ENCODE measurements at regions not wholly inside any gene's neighbourhood (a gene's known extent, or its start where the extent isn't known, plus 50 kb on each side); places are given as distances from the start of the nearest gene placed in this dataset.

- no peak for DNase-seq
These were observed 177.1 kb upstream of the TET2 start for GRCh38 chr4:104969394-104970082.

DNA sequence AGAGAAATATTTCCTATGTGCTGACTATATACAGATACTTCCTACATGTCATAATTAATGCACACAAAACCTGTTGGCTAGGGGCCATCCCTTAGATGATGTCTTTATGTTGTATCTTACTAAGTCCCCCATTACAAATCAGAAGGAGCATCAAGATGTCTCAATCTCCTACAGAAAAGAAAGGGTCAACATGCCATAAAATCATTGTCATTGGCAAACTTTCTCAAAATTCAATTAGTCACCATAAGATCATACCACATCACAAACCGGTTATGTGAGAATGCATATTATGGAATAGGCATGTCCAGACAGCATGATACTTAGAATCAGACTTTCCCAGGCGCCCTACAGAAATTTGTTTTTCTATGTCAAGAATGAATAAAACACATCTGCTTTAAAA lies 175.2 kb upstream of the TET2 start:
- DNase-seq: no peak

GRCh38 chr4:104973708-104974107 lies 173.0 kb upstream of the TET2 start:
- DNase-seq: no peak

DNA sequence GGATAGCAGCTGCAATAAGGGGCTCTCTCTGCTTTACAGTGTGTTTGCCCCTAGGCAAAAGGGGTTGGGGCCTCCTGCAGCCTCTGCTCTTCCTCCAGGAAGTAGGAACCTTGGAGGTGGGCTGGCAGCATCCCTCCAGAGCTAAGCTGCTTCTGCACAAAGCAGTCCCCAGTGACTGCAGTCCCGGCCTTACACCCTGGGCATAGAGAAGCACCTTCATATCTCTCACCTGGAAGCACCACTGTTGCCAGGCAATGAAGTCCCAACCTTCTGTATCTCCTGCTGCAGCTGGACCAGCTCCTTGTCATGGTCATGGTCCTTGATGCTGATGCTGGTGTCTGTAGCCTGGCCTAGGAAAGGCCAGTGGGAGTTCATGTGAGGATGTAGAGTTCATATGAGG lies 171.1 kb upstream of the TET2 start:
- DNase-seq: no peak

GRCh38 chr4:104976262-104976661 lies 170.4 kb upstream of the TET2 start:
- no peak for DNase-seq

DNA sequence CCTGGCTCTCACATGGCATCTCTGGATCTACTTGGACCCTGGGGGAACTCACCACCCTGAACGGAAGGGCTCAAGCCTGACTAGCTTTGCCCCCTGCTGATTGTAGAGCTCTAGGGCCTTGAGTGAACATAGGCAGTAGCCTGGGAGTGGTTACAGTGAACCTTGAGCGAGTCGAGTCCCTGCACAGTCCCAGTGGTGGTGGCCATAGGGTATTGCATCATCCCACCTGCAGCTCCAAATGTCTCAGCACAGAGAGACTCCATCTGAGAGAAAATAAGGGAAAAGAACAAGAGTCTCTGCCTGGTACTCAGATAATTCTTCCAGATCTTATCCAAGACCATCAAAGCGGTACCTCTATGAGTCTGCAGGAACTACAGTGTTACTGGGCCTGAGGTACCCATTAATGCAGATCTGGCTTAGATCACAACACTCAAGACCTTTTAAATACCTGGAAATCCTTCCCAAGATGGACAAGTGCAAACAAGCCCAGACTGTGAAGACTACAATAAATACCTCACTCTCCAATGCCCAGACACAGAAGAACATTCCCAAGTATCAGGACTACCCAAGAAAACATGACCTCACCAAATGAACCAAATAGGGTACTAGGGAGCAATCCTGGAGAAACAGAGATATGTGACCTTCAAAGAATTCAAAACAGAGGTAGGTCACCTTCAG lies 167.5 kb upstream of the TET2 start:
- no peak for DNase-seq

- no peak for DNase-seq
These were observed 163.0 kb upstream of the TET2 start for GRCh38 chr4:104983615-104984179.

GRCh38 chr4:104986306-104986705 lies 160.4 kb upstream of the TET2 start:
- no peak for DNase-seq

GRCh38 chr4:104989371-104989770 lies 157.3 kb upstream of the TET2 start:
- DNase-seq: no peak

DNA sequence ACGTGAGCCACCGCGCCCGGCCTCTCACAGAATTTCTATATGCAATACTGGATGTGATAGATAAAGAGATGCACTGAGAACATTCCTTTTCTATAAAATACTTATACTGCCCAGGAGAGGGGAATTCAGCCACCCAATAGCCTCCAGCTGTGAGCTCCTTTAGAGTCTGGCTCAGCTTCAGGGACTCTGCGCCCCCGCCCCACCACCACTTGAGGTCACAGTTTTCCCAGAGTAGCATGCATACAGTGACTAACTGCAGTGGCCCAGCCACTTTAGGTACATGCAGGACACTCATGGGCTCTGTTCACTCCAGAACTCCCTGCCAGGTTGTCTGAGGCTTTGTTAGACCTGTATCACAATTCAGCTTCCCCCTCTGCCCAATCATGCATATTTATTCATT lies 144.4 kb upstream of the TET2 start:
- no peak for DNase-seq

- no peak for DNase-seq
These were observed 132.4 kb upstream of the TET2 start for GRCh38 chr4:105014234-105014633.

DNA sequence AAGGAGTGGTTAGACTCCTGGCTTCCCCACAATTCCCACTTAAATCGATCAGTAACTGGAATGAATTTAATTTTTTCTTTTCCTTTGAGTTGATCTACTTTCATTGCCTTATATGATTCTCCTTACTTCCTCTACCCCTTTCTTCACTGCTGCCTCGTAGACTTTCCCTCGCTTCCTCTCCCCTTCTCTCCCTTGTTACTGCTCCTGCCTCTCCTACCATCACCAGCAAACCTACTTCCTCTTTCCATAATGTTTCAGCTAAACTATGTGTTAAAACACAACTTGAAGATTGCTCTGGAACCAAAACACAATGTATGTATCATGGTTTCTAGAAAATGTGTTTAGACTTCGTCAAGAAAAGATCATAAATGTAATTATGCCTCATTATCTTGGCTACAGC lies 132.0 kb upstream of the TET2 start:
- DNase-seq: no peak

DNA sequence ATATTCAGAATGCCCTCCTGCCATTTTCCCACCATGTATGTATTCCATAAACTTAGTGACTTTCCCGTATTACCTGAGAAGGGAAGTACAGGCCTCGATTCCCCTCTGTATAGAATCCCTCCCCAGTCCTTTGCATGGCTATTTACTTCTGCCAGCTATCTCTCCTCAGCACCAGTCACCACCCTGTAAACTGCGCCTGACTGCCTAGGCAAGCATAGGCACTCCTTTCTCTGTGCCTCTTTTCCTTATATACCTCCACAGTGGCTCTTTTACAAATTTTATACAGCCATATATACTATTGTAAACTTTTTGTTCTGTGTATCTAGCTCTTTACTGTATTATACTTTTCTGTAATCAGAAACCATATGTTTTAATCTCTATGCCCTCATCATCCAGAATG lies 130.9 kb upstream of the TET2 start:
- DNase-seq: no peak

GRCh38 chr4:105022811-105023667 lies 123.6 kb upstream of the TET2 start:
- no peak for DNase-seq

- DNase-seq: no peak
These were observed 123.0 kb upstream of the TET2 start for GRCh38 chr4:105023668-105024055.

DNA sequence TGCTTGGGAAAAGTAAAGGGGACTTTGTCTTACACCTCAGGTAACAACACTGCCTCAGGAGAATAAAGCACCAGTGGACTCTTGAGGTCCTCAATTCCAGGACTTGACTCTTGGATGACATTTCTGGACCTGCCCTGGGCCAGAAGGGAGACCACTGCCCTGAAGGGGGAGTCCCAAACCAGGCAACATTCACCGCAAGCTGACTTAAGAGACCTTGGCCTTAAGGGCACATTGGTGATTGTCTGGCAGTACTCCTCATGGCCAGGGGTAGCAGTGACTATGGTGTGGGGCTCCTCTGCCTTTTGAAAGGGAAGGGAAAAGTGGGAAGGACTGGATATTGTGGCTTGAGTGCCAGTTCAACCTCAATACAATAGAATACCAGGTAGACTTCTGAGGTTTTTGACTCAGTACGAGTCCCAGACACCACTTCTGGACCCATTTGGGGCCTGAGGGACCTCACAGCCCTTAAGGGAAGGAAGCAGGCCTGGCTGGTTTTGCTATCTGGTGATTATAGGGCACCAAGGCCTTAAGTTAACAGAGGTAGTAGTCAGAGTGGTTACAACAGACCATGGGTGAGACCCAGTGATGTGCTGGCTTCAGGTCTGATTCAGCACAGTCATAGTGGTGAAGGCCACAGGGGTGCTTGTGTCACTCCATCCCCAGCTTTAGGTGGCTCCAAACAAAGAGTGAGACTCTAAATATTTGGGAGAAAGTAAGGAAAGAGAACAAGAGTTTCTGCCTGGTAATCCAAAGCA lies 121.2 kb upstream of the TET2 start:
- no peak for DNase-seq

DNA sequence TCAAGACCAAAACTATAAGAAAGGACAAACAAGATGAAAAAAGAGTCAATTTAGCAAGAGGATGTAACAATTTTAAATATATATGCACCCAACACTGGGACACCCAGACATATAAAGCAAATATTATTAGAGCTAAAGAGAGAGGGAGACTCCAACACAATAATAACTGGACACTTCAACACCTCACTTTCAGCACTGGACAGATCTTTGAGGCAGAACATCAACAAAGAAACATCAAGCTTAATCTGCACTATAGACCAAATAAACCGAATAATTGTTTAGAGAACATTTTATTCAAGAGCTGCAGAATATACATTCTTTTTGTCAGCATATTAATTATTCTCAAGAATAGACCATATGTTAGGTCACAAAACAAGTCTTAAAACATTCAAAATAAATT lies 109.7 kb upstream of the TET2 start:
- DNase-seq: no peak

DNA sequence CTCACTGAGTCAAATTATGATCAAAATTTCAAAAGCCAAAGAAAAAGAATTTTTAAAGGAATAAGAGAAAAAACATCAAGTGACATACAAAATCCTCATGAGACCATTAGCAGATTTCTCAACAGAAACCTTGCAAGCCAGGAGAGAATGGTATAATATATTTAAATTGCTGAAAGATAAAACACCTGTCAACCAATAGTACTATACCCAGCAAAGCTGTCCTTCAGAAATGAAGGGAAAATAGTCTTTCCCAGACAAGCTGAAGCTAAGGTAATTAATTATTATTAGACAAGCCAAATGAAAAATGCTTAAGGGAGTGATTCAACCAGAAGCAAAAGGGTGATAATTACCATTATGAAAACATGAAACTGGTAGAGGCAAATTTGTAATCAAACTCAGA lies 104.2 kb upstream of the TET2 start:
- no peak for DNase-seq

- DNase-seq: no peak
These were observed 95.8 kb upstream of the TET2 start for GRCh38 chr4:105050896-105051295.

- no peak for DNase-seq
These were observed 89.1 kb upstream of the TET2 start for GRCh38 chr4:105057370-105058105.

DNA sequence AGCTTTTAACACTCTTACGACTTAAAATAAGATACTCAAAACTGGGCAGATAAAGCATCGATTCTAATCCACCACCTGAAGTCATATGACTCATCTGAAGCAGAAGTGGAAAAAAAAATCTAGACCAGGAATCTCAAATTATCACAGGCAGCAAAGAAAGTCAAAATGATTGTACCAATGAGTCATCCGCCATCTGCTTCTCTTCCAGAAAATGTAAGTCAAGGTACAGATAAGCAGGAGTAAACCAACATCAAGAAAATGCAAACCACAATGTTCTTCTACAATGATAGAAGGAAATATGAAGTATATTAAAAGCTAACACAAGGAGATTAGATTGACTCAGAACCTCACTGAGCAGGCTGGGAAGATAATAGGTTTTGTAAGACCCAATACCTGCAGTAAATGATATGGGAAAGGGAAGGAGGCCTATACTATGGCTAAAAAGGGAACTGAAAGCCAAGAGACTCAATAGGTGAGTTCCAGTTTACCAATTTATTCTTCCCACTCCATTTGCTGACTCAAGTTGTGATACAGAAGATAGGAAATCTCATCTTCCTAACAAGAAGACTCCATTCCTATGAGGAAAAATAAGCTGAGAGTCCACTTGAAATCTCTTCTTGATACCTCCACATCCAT lies 88.4 kb upstream of the TET2 start:
- DNase-seq: no peak

DNA sequence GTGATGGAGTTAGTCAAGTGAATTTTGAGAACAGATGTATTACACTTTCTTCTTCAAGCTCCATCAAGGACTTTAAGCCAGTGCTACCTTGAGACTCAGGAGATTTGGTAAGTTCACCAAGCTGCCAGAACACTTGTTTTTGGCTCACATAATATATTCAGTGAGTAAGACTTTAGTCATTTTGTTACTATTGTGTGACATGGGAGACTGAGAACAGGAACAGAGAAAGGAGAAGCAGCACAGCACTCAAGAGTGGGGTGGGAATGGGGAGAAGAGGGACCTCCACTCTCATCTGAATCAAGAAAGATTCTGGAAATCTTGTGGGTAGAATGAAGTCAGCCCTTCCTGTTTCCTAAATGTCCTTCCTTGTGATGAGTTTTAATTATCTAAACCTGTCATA lies 87.3 kb upstream of the TET2 start:
- DNase-seq: no peak
